Neural progenitor cell (in vitro differentiated cells): ENCODE measurements at regions not wholly inside any gene's neighbourhood (a gene's known extent, or its start where the extent isn't known, plus 50 kb on each side); places are given as distances from the start of the nearest gene placed in this dataset.
A peak's percentile ranks its signal among the peaks of the same experiment; 100 is the strongest.

Source experiments
- DNase-seq: peaks from one replicate; pipeline ENCODE4 v3.0.0-alpha.2; 2016; ENCODE audit warnings: low spot score
- H2AFZ ChIP-seq: fragments of 200-600 bp; sonication (generic); replicated peaks from 2 replicates; pipeline ENCODE4 v1.6.1; 2016; ENCODE audit warnings: antibody characterized with exemption
- H3F3A ChIP-seq: fragments of 200-600 bp; sonication (generic); 2 replicates; pipeline ENCODE4 v1.6.1; 2016; ENCODE audit warnings: antibody characterized with exemption, low read depth
- H3K27ac ChIP-seq: fragments of 200-600 bp; sonication (generic); 2 replicates; pipeline ENCODE4 v1.5.1; 2016; ENCODE audit warnings: mild to moderate bottlenecking
- H3K27me3 ChIP-seq: fragments of 200-600 bp; sonication (generic); 2 replicates; pipeline ENCODE4 v1.6.1; 2016; ENCODE audit warnings: mild to moderate bottlenecking, moderate library complexity
- H3K36me3 ChIP-seq: fragments of 200-600 bp; sonication (generic); 2 replicates; pipeline ENCODE4 v1.5.1; 2016
- H3K4me1 ChIP-seq: fragments of 200-600 bp; sonication (generic); 2 replicates; pipeline ENCODE4 v1.6.1; 2016; ENCODE audit warnings: mixed run types
- H3K4me2 ChIP-seq: fragments of 200-600 bp; sonication (generic); 2 replicates; pipeline ENCODE4 v1.6.1; 2016
- H3K4me3 ChIP-seq: fragments of 200-600 bp; sonication (generic); 2 replicates; pipeline ENCODE4 v1.5.1; 2016
- H3K79me2 ChIP-seq: fragments of 200-600 bp; sonication (generic); 2 replicates; pipeline ENCODE4 v1.6.1; 2016; ENCODE audit warnings: low read depth
- H3K9ac ChIP-seq: fragments of 200-600 bp; sonication (generic); 2 replicates; pipeline ENCODE4 v1.6.1; 2016
- H3K9me3 ChIP-seq: fragments of 200-600 bp; sonication (generic); 2 replicates; pipeline ENCODE4 v1.5.1; 2016; ENCODE audit warnings: low read depth
- H4K20me1 ChIP-seq: fragments of 200-600 bp; sonication (generic); 2 replicates; pipeline ENCODE4 v1.6.1; 2016; ENCODE audit warnings: low read depth
- H3K27ac Mint-ChIP-seq: 3 replicates; pipeline ENCODE4 v1.8.0; 2021; ENCODE audit warnings: mixed read lengths
- H3K27me3 Mint-ChIP-seq: 2 replicates; pipeline ENCODE4 v1.8.0; 2022; ENCODE audit warnings: low read depth, mild to moderate bottlenecking, inconsistent platforms, moderate library complexity, mixed read lengths; ENCODE audit not compliant: insufficient read depth
- H3K36me3 Mint-ChIP-seq: 3 replicates; pipeline ENCODE4 v1.8.0; 2021; ENCODE audit warnings: mixed read lengths
- H3K4me1 Mint-ChIP-seq: 3 replicates; pipeline ENCODE4 v1.8.0; 2021; ENCODE audit warnings: mixed read lengths
- H3K4me3 Mint-ChIP-seq: 3 replicates; pipeline ENCODE4 v1.8.0; 2021; ENCODE audit warnings: mild to moderate bottlenecking, moderate library complexity, mixed read lengths
- H3K9me3 Mint-ChIP-seq: 3 replicates; pipeline ENCODE4 v1.8.0; 2020; ENCODE audit warnings: mixed read lengths
- EZH2 ChIP-seq: fragments of 200-600 bp; sonication (generic); IDR thresholded peaks from 2 replicates; pipeline ENCODE4 v1.6.1; 2017; ENCODE audit warnings: antibody characterized with exemption, mild to moderate bottlenecking, moderate library complexity
- EZH2phosphoT487 ChIP-seq: fragments of 200-600 bp; sonication (generic); IDR thresholded peaks from 2 replicates; pipeline ENCODE4 v1.6.1; 2017; ENCODE audit warnings: antibody characterized with exemption
- TF ChIP-seq, protein P1 (sequence below): fragments of 200-600 bp; sonication (generic); IDR thresholded peaks from 2 replicates; pipeline ENCODE4 v1.5.1; 2017; ENCODE audit warnings: antibody characterized with exemption, mild to moderate bottlenecking

DNA sequence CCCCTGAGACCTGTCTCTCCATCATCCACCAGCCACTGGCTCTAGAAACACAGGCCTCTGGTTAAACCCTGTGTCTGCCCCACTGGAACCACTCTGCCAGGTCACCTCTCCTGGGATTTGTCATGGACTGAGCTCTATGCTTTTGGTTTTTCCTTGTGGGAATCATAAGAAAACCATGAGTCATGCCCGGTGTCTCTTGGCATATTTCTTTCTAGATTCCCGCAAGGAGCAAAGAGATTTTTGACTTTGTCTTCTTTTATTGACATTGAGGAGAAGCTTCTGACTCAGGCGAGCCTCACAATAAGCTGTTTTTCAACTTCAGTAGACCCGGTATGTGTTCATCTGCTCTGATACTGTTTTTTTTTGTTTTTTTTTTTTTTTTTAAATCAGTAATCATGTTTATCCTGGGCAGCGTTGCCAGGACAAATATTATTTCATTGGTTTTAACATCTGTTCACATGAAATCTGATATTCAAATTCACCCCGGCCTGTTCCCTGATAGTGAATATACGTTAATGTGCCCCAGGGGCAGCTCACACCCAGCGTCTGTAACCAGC is 207.1 kb downstream of the ACKR3 start:
- no peaks in the 10 kb centered on the region for H3F3A ChIP-seq
- peaks cover under 1% of the 10 kb centered on the region for H3K4me1 ChIP-seq
- Mint-ChIP-seq H3K27me3 (peaks cover 4% of the 10 kb centered on the region), H3K9me3 (no peaks in the 10 kb centered on the region), H3K27ac (no peak overlapping the region), H3K4me1 (peaks cover 28% of the 10 kb centered on the region), H3K4me3 (no peak overlapping the region), H3K36me3 (no peaks in the 10 kb centered on the region)
- H3K4me3 ChIP-seq, result no peak overlapping the region
- no peak overlapping the region for H2AFZ ChIP-seq
- no peaks in the 10 kb centered on the region for H3K9me3 ChIP-seq
- no peak overlapping the region for H3K9ac ChIP-seq
- H3K36me3 ChIP-seq, result no peaks in the 10 kb centered on the region
- no peak overlapping the region for H3K27ac ChIP-seq
- no peak for DNase-seq
- no peaks in the 10 kb centered on the region for H3K79me2 ChIP-seq
- no peaks in the 10 kb centered on the region for H3K27me3 ChIP-seq
- no peaks in the 10 kb centered on the region for H4K20me1 ChIP-seq
- H3K4me2 ChIP-seq, result no peak overlapping the region
- TF ChIP-seq, protein P1, sequence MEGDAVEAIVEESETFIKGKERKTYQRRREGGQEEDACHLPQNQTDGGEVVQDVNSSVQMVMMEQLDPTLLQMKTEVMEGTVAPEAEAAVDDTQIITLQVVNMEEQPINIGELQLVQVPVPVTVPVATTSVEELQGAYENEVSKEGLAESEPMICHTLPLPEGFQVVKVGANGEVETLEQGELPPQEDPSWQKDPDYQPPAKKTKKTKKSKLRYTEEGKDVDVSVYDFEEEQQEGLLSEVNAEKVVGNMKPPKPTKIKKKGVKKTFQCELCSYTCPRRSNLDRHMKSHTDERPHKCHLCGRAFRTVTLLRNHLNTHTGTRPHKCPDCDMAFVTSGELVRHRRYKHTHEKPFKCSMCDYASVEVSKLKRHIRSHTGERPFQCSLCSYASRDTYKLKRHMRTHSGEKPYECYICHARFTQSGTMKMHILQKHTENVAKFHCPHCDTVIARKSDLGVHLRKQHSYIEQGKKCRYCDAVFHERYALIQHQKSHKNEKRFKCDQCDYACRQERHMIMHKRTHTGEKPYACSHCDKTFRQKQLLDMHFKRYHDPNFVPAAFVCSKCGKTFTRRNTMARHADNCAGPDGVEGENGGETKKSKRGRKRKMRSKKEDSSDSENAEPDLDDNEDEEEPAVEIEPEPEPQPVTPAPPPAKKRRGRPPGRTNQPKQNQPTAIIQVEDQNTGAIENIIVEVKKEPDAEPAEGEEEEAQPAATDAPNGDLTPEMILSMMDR, result no peak
- TF ChIP-seq EZH2phosphoT487 (no peak), EZH2 (no peak)

DNA sequence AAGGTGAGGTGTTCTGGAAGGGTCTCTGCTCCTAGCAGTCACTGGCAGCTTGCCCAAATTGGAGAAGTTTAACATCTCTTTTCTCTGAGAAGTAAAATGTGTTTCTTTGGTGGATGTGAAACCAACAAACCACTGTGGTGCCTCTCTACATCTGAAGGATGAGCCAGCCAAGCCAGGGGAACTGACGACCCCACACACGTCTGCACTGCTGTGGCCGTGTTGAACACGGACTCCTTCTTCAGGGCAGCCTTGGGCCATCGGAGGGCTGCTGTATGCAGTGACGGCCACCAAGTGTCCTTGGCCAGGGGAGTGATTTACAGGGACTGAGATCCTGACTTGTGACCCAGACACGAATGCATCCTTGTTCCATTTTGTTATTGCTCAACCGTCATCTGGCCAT is 207.8 kb downstream of the ACKR3 start:
- Mint-ChIP-seq H3K9me3 (no peaks in the 10 kb centered on the region), H3K27ac (no peak overlapping the region), H3K4me1 (peaks cover 28% of the 10 kb centered on the region), H3K36me3 (no peaks in the 10 kb centered on the region), H3K27me3 (peaks cover 4% of the 10 kb centered on the region), H3K4me3 (no peak overlapping the region)
- H3K9me3 ChIP-seq, result no peaks in the 10 kb centered on the region
- no peaks in the 10 kb centered on the region for H3K79me2 ChIP-seq
- no peaks in the 10 kb centered on the region for H3K36me3 ChIP-seq
- H2AFZ ChIP-seq, result no peak overlapping the region
- TF ChIP-seq EZH2phosphoT487, result no peak
- TF ChIP-seq EZH2, result no peak
- H3K9ac ChIP-seq, result no peak overlapping the region
- no peak overlapping the region for H3K4me3 ChIP-seq
- DNase-seq, result no peak
- H3K27ac ChIP-seq, result no peak overlapping the region
- no peaks in the 10 kb centered on the region for H3F3A ChIP-seq
- peaks cover 7% of the 10 kb centered on the region for H3K4me1 ChIP-seq
- H4K20me1 ChIP-seq, result no peaks in the 10 kb centered on the region
- no peak overlapping the region for H3K4me2 ChIP-seq
- no peaks in the 10 kb centered on the region for H3K27me3 ChIP-seq

DNA sequence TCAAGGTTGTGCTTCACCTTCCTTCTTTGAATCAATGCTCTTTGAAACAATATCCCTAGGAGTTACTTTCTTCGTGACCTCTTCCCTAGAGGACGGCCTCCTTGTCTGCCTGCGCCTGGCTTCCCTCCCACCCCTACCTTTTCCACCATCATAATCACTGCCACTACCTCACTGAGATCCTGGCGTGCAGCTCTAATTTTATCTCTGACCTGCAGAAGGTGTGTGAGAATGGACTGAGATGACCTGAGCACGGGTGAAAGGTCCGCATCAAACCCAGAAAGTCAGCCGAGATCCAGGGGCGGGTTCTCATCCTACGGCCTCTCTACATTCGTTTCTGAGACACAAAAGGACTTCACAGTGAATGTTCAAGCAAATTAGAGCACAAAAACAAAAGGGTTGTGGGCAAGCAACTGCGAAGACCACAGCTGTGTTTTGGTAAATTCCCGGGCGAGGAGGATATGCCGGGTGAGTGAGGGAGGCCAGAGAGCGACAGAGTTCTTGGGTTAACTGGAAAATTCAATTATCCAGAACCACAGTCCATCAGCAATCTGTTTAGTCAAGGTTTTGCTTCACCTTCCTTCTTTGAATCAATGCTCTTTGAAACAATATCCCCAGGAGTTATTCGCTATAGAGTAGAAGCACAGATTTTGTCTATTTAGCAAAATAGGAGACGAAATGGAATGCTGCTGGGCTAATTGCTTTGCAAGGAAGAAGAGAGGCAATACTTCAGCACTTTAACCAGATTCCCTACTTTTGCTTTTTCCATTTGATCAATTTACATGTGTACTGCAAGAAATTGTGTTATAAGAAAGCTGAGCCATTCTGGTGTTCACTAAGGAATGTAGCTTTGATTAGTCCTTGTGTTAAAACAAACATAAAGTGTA is 212.6 kb downstream of the ACKR3 start:
- H3K27me3 Mint-ChIP-seq, result peaks cover 7% of the 10 kb centered on the region
- TF ChIP-seq EZH2phosphoT487 (no peak), EZH2 (no peak)
- TF ChIP-seq, protein P1, result no peak
- Histone ChIP-seq H3K9me3 (no peaks in the 10 kb centered on the region), H3K9ac (no peak overlapping the region), H3K4me2 (peak overlapping the region; percentile 29), H3K27ac (no peak overlapping the region), H2AFZ (peak overlapping the region; percentile 32), H4K20me1 (no peaks in the 10 kb centered on the region), H3K79me2 (no peaks in the 10 kb centered on the region), H3K36me3 (no peaks in the 10 kb centered on the region), H3K4me1 (peaks cover 11% of the 10 kb centered on the region), H3F3A (no peaks in the 10 kb centered on the region), H3K27me3 (no peaks in the 10 kb centered on the region), H3K4me3 (no peak overlapping the region)
- peak overlapping the region; percentile 27 for H3K27ac Mint-ChIP-seq
- no peak overlapping the region for H3K4me3 Mint-ChIP-seq
- peaks cover 27% of the 10 kb centered on the region for H3K4me1 Mint-ChIP-seq
- peaks cover 11% of the 10 kb centered on the region for H3K9me3 Mint-ChIP-seq
- H3K36me3 Mint-ChIP-seq, result no peaks in the 10 kb centered on the region
- peak; percentile 39 for DNase-seq

DNA sequence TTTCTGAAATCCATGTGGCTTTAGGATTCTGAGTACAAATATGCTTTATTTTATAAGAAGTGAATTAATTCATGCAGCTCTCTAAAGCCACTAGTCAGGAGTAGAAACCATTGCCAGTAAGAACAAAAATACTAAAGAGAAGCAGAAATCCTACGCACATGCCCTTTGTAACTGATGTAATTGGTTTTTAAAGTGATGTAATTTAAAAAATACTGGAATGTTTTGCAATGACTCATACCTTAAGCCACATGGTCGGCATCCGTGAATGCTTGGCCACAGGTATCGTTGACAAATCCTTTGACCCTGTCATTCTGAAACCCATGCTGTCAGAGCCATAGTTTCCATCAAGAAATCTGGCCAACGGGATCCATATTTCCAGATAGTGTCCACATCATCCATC is 213.3 kb downstream of the ACKR3 start:
- DNase-seq, result no peak
- Histone ChIP-seq H3K27me3 (no peaks in the 10 kb centered on the region), H3K79me2 (no peaks in the 10 kb centered on the region), H3K4me2 (no peak overlapping the region), H3K9me3 (no peaks in the 10 kb centered on the region), H3K4me3 (no peak overlapping the region), H3K4me1 (peaks cover 11% of the 10 kb centered on the region), H3K9ac (no peak overlapping the region), H4K20me1 (no peaks in the 10 kb centered on the region), H3K27ac (no peak overlapping the region), H2AFZ (no peak overlapping the region), H3K36me3 (no peaks in the 10 kb centered on the region), H3F3A (no peaks in the 10 kb centered on the region)
- Mint-ChIP-seq H3K36me3 (no peaks in the 10 kb centered on the region), H3K27me3 (peaks cover 5% of the 10 kb centered on the region), H3K9me3 (peaks cover 16% of the 10 kb centered on the region), H3K27ac (no peak overlapping the region), H3K4me3 (no peak overlapping the region), H3K4me1 (peaks cover 27% of the 10 kb centered on the region)
- TF ChIP-seq, protein P1, result no peak
- no peak for TF ChIP-seq EZH2
